HG03439 (cell line): ENCODE measurements at regions not wholly inside any gene's neighbourhood (a gene's known extent, or its start where the extent isn't known, plus 50 kb on each side); places are given as distances from the start of the nearest gene placed in this dataset.
"Not testable (repeated sequence)": the region's sequence is repeated elsewhere in the genome, so short reads cannot be mapped to it uniquely, and the experiment has no call there.

Source experiments
- ATAC-seq: cut with Tn5 transposase; IDR thresholded peaks from one replicate; pipeline ENCODE4 v1.9.1; 2021; ENCODE audit warnings: mild to moderate bottlenecking, moderate library complexity; ENCODE audit not compliant: unreplicated experiment

DNA sequence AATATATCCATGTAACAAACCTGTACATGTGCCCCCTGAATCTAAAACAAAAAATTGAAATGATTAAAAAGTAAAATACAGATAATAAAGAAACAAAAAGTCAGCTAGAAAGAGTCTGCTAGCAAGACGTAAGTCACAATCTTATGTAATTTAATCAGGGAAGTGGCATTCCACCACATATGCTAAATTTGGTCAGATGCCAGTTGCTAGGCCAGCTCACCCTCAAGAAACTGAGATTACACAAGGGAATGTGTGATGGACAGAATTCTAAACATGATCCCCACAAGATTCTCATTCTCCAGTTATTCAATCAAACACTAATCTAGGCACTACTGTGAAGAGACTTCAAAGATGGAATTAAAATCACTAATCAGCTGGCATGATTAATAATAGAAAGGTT lies 689.3 kb downstream of the CENPC start:
- ATAC-seq: no peak

- ATAC-seq: no peak
Observed at GRCh38 chr4:66853845-66854244, 691.5 kb downstream of the CENPC start.

- ATAC-seq: no peak
Observed at GRCh38 chr4:66852843-66853242, 692.5 kb downstream of the CENPC start.

DNA sequence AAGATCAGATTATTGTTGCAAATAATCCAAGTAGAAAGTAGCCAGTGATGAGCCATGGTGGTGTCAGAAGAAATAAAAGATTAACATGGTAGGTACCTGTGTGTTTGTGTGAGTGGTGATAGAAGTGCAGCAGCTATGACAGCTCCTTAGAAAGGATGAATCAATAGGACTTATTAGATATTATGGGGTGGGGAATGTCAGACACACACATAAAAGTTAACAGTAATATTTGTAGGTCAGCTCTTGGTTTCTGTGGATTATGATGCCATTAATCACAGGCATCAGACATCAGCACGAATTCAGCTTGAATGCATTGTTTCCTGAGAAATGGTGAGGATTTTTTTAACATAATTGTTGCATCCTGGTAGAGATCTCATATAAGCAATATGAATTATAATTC lies 695.7 kb downstream of the CENPC start:
- ATAC-seq: no peak

GRCh38 chr4:66842724-66843088 lies 702.6 kb downstream of the CENPC start:
- no peak for ATAC-seq

GRCh38 chr4:66842026-66842723 lies 703.1 kb downstream of the CENPC start:
- ATAC-seq: no peak

- ATAC-seq: no peak
Observed at GRCh38 chr4:66840178-66840577, 705.1 kb downstream of the CENPC start.

DNA sequence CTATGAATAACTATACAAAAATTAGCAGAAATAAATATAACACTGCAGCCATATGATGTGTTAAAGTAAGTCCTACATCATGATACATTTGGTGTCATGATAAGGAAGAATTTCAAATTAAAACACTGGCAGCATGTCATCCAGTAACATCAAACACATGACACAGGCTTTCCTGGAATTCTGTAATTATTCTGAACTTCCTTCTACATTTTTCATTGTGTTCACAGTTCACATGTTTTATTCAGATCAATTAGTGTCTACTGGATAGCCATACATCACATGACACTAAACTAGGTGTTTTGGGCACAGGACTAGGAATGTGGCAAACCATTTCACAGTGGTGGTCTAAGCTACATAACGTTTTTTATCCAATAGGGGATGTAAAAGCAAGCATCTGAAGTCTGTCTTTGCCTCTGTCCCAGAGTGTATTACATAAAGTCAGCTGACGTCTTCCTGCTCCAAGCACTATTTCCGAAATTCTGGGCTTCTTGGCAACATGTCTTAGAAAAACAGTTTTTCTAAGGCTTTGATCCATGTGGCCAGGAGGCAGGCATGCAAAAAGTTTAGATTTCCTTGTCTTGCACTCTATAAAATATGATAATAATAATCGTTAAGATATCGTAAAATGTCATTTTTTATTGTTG lies 707.9 kb downstream of the CENPC start:
- ATAC-seq: no peak

- no peak for ATAC-seq
Observed at GRCh38 chr4:66829310-66829709, 716.0 kb downstream of the CENPC start.

DNA sequence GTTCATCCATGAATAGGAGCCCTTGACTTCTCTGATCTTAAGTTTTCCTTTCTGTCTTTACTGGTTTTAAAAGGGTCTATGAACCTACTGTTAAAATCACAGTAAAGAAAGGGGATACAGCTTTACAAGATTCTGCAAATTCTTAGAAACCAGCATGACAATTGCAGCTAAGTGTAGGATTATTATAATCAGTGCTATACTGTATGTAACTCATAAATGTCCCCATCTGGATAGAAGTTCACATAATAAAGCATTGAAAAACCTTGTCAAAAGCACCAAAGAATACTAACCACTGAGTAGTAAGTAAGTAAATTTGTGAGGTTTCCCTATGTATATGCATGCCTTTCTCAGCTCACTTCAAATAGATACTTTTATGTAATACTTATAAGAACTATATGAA lies 724.6 kb downstream of the CENPC start:
- no peak for ATAC-seq

DNA sequence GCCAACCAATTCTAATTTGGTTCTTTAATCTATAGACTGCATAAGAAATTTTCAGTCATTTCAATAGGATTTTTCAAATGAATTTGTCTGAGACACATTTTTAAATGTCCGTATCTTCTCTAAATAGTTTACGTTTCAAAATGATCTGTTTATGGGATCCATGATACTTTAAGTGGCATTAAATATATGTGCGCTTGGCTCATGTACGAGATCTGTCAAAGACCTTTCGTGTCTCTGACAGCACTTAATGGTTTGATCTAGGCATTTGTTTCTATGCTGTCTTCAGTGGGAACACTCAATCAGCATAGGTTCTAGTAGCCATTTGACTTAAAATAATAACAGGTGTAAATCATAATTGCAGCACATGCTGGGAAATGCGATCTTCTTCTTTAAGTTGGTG lies 731.0 kb downstream of the CENPC start:
- no peak for ATAC-seq

- ATAC-seq: no peak
Observed at GRCh38 chr4:66805582-66805981, 739.7 kb downstream of the CENPC start.

DNA sequence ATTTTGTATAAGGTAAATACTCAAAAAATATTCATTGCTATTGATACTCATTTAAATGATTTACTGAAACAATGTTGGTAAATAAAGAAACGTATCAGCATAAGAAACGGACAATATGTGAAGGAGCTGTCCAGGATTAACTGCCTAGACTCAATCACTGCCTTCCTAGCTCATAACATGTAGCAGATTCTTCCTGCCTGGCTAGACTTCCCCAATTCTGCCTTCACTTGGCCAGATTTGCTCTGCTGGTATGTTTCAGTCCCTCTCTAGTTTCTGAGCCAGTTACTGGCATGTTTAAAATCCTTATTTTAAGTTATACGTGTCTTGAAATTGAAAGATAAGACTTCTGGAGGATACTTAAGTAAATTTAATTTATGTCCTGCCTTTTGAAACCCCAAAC lies 740.3 kb downstream of the CENPC start:
- no peak for ATAC-seq

DNA sequence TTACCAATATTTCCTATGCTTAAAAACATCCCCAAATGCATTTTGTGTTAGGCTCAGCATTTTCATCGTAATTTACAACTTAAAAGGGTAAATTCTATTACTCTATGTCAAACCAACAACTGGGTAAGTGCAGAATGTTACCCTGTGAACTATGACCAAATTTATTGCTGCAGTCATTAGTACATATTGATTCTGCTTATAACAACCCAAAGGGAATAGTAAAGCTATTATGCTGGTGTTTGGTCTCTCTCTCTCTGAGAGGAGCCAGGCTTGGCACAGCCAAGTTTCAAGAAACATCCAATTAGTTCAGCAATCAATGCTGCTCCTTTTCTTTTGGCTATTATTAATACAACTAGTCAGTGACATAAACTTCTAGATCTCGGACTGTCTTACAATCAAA lies 747.7 kb downstream of the CENPC start:
- no peak for ATAC-seq

DNA sequence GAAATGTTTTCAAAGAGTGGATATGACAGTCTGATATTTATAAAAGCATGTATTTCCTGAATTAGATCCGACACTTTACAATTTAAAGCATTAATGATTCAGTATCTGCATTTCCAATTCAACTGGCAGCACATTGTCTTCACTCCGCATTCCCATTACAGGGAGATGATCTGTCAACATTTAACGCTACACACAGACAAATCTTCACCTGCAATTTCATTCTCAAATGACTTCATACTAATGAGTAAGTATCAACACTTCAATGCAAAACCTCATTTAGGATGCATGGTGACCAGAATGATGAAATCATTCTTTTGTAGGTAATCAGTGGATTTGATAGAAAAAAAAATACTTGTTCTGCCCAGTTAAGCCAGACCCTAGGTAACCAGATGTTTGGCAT lies 749.6 kb downstream of the CENPC start:
- ATAC-seq: no peak

DNA sequence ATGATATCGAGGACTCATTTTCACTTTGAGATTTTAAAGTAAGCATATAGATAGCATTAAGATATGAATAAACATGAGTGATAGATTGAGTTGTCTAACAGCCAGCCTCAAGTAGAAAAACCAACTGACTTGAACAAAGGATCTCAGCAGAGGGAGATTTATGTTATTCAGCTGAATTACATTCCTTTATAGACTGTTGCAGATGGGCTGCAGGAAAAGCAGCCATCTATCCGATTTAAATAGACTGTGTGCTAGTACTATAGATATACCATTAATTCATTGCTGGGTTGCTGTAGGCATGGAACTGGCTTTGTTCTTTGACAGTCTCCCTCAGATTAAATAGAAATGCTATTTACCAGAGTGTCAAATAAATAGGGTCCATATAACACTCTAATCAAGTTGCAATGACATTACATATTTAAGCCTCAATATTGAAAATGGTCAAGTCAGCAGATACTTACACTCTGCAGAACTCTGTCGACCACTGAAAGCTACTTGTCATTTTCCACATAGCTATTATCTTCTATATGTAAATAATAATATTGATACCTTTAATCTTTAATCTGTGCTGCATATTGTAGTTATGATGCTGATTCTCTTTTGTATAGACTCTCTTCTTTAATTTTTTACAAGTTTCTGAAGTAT lies 750.8 kb downstream of the CENPC start:
- ATAC-seq: no peak

DNA sequence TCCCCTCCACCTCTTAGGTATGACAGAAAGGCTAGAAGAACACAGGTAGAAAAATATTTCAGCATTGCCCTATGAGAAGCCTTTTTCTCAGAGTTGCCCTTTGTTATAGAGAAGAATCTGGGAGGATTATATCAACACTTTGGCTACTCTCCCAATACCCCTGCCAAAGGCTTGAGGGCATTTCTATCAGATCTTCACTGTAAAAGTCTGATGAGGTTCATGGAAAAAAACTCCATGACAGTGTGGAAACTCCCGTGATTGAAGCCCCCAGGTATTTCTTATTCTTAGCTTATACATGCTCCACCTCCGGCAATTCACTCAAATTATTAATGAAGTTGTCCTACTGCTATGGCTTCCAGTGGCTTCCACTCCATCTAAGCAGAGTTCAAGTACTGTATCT lies 753.6 kb downstream of the CENPC start:
- no peak for ATAC-seq

DNA sequence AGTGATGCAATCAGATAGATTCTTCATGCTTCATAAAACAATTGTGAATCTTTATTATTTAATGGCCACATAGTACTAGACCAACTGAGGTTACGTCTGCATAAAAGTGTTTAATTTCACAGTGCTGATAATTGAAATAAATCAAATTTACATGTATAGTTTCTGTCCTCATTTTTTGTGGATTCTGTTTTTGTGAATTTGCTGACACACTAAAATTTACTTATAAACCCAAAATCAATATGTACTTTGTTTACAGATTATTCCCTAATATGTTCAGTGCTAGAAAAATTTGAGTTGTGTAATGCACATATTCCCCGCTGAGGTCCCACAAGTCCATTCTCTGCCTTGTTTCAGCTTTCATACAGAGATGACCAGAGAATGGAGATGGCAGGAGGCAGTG lies 759.8 kb downstream of the CENPC start:
- no peak for ATAC-seq

DNA sequence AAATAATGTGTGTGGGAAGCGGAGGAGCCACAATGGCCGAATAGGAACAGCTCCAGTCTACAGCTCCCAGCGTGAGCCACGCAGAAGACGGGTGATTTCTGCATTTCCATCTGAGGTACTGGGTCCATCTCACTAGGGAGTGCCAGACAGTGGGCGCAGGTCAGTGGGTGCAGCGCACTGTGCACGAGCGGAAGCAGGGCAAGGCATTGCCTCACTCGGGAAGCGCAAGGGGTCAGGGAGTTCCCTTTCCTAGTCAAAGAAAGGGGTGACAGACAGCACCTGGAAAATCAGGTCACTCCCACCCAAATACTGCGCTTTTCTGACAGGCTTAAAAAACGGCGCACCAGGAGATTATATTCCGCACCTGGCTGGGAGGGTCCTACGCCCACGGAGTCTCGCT lies 762.6 kb downstream of the CENPC start:
- ATAC-seq: not testable (repeated sequence)

DNA sequence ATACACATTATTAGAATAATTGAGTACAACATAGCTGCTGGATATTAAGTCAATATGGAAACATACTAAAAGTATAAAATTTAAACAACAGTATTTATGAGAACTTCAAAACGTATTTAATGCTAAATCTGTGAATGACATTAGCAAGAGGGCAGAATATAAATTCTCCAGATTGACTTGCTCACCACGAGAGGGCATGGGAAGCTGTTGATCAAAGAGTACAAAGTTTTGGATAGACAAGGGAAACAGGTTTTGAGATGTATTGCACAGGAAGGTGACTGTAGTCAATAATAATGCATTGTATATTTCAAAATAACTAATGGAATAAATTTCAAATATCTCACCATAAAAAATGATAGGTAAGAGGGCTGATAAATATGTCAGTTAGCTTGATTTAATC lies 768.2 kb downstream of the CENPC start:
- no peak for ATAC-seq

GRCh38 chr4:66769441-66769840 lies 775.9 kb downstream of the CENPC start:
- no peak for ATAC-seq

DNA sequence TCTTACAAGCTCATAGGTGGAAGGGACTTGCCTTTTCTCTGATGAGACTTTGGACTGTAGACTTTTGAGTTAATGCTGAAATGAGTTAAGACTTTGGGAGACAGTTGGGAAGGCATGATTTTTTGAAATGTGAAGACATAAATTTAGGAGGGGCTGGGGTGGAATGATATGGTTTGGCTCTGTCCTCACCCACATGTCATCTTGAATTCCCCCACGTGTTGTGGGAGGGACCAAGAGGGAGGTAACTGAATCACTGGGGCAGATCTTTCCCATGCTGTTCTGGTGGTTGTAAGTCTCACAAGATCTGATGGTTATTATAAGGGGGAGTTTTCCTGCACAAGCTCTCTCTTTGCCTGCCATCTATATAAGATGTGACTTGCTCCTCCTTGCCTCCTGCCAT lies 777.9 kb downstream of the CENPC start:
- ATAC-seq: no peak
